GM12874 (cell line): ENCODE measurements at regions not wholly inside any gene's neighbourhood (a gene's known extent, or its start where the extent isn't known, plus 50 kb on each side); places are given as distances from the start of the nearest gene placed in this dataset.

Experiments used
- TF ChIP-seq, protein P1 (sequence below): IDR thresholded peaks from 2 replicates; pipeline ENCODE4 v1.5.1; 2011; ENCODE audit warnings: low read depth, mild to moderate bottlenecking, control low read depth, low read length, moderate library complexity; ENCODE audit not compliant: insufficient read depth

DNA sequence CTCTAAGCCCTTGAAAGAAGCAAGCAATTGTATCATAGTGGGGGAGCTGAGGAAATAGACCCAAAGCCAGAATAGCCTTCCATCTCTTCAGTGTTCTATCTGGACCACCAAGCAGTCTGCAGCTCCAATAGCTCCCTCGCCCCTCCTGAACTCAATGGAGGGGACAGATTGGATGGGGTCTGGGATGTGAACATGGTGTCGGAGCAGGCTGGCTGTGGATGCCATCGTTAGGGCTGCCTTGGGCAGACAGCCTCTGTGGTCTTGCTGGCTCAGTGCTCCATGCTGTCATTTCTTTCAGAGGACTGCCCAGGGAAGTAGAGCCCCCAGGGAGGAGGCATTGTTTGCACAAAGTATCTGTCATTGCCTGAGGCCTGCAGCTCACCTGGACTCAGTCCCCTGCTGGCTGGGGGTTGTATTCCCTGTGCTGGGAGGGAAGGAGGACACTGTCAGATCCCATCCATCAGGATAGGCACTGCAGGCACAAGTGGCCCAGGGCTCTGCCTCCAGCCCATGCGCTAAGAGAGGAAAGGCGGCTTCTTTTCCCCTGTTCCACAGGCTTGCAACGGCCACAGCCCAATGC, 537.7 kb downstream of the BUD13 start:
- TF ChIP-seq, protein P1, sequence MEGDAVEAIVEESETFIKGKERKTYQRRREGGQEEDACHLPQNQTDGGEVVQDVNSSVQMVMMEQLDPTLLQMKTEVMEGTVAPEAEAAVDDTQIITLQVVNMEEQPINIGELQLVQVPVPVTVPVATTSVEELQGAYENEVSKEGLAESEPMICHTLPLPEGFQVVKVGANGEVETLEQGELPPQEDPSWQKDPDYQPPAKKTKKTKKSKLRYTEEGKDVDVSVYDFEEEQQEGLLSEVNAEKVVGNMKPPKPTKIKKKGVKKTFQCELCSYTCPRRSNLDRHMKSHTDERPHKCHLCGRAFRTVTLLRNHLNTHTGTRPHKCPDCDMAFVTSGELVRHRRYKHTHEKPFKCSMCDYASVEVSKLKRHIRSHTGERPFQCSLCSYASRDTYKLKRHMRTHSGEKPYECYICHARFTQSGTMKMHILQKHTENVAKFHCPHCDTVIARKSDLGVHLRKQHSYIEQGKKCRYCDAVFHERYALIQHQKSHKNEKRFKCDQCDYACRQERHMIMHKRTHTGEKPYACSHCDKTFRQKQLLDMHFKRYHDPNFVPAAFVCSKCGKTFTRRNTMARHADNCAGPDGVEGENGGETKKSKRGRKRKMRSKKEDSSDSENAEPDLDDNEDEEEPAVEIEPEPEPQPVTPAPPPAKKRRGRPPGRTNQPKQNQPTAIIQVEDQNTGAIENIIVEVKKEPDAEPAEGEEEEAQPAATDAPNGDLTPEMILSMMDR: no peak

DNA sequence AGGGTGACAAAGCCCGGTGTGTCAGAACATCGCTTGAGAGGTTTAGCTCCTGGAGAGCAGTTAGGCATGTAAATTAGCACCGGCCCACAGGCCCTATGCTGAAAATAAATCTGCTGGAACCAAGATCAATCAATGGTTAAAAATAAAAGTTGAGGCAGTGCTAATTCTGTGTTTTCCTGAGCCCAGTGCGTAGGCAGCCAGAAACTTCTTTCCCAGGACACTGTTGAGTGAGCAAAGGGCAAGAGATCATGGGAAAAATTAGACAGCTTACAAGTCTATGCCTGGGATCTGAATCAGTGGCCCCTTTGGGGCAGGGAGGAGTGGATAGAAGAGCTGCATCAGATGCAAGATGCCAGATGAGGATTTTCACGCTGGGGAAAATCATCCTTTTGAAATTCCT, 539.2 kb downstream of the BUD13 start:
- TF ChIP-seq, protein P1: no peak

DNA sequence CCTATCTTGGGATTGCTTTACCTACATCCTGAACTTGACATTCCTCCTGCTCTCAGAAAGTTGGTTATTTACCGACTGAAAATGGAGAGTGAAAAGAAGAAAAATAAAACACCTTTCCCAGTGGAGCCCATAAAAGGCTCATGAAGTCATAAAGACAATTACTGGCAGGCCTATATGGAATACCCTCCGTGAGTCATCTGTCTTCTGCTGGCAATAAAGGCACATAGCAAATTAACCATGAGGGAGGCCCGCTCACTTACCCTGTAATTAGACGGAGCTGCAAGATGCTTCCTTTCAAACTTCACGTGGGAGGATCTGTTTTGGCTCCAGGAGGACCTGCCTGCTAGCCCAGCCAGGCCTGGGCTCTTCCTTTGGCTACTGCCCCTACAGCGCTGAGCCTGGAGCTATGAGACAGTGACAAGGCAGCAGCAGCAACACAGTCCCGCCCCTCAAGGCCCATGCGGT, 540.4 kb downstream of the BUD13 start:
- TF ChIP-seq, protein P1: no peak

DNA sequence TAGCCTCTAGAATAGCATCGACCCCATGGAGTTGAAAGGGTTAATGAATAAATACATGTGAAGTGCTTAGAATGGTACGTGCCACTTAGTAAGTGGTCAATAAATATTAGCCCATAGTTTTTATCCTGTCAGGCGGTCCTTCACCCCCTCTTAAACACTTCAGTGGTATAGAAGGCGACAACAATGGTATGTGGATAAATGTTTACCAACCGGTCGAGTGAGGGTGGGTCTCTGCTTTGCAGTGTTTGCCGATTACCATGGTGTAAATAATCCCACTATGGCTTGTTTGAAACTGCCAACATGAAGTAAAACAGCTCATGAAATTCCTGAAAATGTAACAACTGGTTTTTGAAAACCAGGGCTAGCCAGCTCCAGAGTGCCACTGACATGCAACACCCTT, 541.2 kb downstream of the BUD13 start:
- TF ChIP-seq, protein P1: no peak

DNA sequence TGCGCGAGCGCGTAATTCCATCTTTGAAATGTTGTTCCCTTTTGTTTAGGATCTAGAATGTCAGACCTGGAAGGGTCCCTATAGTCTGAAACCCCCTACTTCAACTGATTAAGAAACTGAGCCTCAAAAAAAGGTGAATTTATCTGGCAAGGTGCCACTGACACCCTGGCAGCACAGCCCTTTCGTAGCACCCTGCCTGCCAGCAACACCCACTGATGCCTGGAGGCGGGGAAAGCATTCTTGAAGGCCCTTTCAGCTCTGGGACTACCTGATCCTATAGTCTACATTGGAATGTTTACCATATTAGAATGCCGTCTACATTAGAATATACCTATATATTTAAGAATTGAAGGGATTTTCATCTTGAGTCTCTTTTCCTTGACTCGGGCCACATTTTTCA, 542.3 kb downstream of the BUD13 start:
- TF ChIP-seq, protein P1: no peak

DNA sequence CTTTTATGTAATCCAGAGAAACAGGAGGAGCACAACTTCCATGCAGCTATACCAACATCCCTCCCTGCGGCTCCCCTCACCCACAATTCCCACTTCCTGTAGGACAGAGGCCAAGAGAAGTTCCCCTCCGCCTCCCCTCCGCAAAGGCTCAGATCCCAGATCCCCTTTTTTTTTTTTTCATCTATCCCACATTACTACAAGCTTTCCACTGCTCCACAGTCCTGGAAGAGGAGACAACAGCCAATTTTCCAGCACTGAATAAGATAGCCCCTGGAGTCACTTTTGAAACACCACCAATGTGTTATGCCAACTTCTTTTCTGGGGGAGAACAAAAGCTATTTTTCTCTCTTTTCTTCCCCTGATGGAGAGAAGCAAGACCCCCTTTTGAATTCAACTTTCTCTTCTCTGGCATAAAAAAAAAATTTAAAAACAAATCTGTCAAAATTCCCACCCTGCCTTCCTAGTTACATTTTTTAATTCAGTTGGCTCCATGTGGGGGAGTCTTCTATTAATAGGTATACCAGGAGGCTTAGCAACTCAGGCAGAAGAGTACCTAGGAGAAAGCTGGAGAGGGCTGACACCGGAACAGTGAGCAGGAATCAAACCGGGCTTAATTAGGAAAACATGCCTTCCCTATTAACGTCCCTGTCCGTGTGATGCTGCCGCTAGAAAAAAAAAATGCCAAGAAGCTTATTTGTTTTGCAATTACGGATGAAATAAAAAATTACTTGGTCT, 543.4 kb downstream of the BUD13 start:
- TF ChIP-seq, protein P1: no peak

DNA sequence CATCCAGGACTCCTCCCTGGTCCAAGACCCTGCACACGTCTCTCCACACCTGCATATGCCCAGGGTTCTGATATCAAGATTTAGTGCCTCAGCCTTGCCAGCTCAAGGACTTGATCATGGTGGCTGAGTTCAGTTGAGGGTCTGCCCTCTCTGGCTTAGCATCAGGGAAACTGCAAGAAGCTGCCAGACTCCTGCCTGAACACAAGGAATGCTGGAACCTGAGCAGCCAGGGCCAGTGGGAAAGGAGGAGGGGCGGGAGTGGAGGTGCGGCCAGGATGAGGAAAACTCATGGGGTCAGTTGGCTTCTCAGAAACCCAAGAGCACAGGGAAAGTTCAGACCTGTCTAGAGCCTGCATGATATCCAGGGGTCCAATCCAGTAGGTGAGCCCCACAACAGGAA, 546.1 kb downstream of the BUD13 start:
- TF ChIP-seq, protein P1: no peak
